Progenitor cell of endocrine pancreas (in vitro differentiated cells): ENCODE measurements at regions not wholly inside any gene's neighbourhood (a gene's known extent, or its start where the extent isn't known, plus 50 kb on each side); places are given as distances from the start of the nearest gene placed in this dataset.

ENCODE experiments used
- DNase-seq: peaks from one replicate; pipeline ENCODE4 v3.0.0; 2021; ENCODE audit warnings: low spot score; ENCODE audit not compliant: unreplicated experiment
- H3K27ac Mint-ChIP-seq: 2 replicates; pipeline ENCODE4 v1.8.0; 2021; ENCODE audit warnings: mild to moderate bottlenecking, moderate library complexity, mixed read lengths
- H3K27me3 Mint-ChIP-seq: 2 replicates; pipeline ENCODE4 v1.8.0; 2021; ENCODE audit warnings: mixed read lengths
- H3K36me3 Mint-ChIP-seq: 2 replicates; pipeline ENCODE4 v1.8.0; 2022; ENCODE audit warnings: mixed read lengths; ENCODE audit not compliant: insufficient read depth
- H3K4me1 Mint-ChIP-seq: 2 replicates; pipeline ENCODE4 v1.8.0; 2021; ENCODE audit warnings: low read depth, mixed read lengths
- H3K4me3 Mint-ChIP-seq: 2 replicates; pipeline ENCODE4 v1.8.0; 2021; ENCODE audit warnings: low read depth, mild to moderate bottlenecking, moderate library complexity, mixed read lengths
- H3K9me3 Mint-ChIP-seq: 2 replicates; pipeline ENCODE4 v1.8.0; 2021; ENCODE audit warnings: low read depth, mixed read lengths
- CTCF ChIP-seq: fragments of 200-600 bp; sonication (generic); IDR thresholded peaks from one replicate; pipeline ENCODE4 v1.5.0; 2021; ENCODE audit warnings: antibody characterized with exemption, mild to moderate bottlenecking; ENCODE audit not compliant: unreplicated experiment

DNA sequence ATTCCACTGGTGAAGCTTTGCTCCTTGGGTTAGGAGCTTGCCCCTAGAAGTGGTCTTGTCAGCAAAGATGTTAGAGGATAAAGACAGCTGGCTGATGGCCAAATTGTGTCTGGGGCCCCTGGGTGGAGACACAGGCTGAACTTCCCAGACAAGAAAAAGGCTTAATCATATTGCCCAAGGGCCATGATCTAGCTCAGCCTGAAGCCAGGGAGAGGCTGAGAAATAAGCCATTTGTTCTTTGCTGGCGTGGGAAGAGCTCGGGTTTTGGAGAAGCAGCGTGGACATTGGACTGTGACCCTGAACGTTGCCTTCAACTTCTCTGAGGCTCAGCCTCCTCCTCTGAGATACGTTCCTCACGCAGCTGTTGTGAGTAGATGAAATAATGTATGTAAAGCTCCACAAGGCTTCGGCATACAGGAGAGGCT is 153.0 kb downstream of the ZFP36L2 start:
- H3K27me3 Mint-ChIP-seq: peaks cover 10% of the 10 kb centered on the region
- H3K36me3 Mint-ChIP-seq: no peaks in the 10 kb centered on the region
- no peak for TF ChIP-seq CTCF
- DNase-seq: no peak
- H3K4me3 Mint-ChIP-seq: no peak overlapping the region
- H3K27ac Mint-ChIP-seq: no peak overlapping the region
- peaks cover 11% of the 10 kb centered on the region for H3K4me1 Mint-ChIP-seq
- H3K9me3 Mint-ChIP-seq: no peaks in the 10 kb centered on the region

GRCh38 chr2:43071599-43072550 is 154.5 kb downstream of the ZFP36L2 start:
- TF ChIP-seq CTCF: no peak
- Mint-ChIP-seq H3K9me3 (no peaks in the 10 kb centered on the region), H3K27ac (no peak overlapping the region), H3K4me1 (peaks cover 15% of the 10 kb centered on the region), H3K36me3 (no peaks in the 10 kb centered on the region), H3K4me3 (no peak overlapping the region), H3K27me3 (peaks cover 4% of the 10 kb centered on the region)
- no peak for DNase-seq

- H3K27me3 Mint-ChIP-seq: peaks cover 4% of the 10 kb centered on the region
- H3K36me3 Mint-ChIP-seq: no peaks in the 10 kb centered on the region
- no peak overlapping the region for H3K4me3 Mint-ChIP-seq
- no peak for TF ChIP-seq CTCF
- no peak for DNase-seq
- peaks cover 15% of the 10 kb centered on the region for H3K4me1 Mint-ChIP-seq
- H3K9me3 Mint-ChIP-seq: no peaks in the 10 kb centered on the region
- no peak overlapping the region for H3K27ac Mint-ChIP-seq
Measured at GRCh38 chr2:43070676-43071502, 155.5 kb downstream of the ZFP36L2 start.

DNA sequence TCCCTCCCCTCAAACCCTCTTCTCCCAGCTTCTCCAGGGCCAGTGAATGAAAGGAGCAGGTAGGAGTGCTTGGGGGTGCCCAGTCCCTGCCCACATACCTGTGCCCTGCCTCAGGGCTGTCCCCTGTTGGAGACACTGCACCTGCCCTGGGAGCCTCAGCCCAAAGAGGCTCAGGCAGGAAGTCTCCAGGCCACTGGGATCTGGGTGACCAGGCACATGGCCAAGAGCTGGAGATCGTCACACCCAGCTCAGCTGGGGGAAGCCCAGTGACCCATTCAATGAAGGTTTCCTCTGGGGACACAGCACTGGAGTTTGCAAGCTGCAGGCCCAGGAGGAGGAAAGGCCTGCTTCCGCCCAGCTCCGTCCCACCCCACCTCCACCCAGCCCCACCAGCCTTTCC is 156.4 kb downstream of the ZFP36L2 start:
- peaks cover 15% of the 10 kb centered on the region for H3K4me1 Mint-ChIP-seq
- H3K27ac Mint-ChIP-seq: no peak overlapping the region
- no peak for TF ChIP-seq CTCF
- H3K9me3 Mint-ChIP-seq: no peaks in the 10 kb centered on the region
- DNase-seq: no peak
- H3K36me3 Mint-ChIP-seq: no peaks in the 10 kb centered on the region
- no peak overlapping the region for H3K4me3 Mint-ChIP-seq
- H3K27me3 Mint-ChIP-seq: peaks cover 4% of the 10 kb centered on the region
